GM19463 (cell line): ENCODE measurements at regions not wholly inside any gene's neighbourhood (a gene's known extent, or its start where the extent isn't known, plus 50 kb on each side); places are given as distances from the start of the nearest gene placed in this dataset.

Experiments used
- ATAC-seq: cut with Tn5 transposase; IDR thresholded peaks from one replicate; pipeline ENCODE4 v1.9.1; 2021; ENCODE audit warnings: mild to moderate bottlenecking, moderate library complexity; ENCODE audit not compliant: unreplicated experiment

DNA sequence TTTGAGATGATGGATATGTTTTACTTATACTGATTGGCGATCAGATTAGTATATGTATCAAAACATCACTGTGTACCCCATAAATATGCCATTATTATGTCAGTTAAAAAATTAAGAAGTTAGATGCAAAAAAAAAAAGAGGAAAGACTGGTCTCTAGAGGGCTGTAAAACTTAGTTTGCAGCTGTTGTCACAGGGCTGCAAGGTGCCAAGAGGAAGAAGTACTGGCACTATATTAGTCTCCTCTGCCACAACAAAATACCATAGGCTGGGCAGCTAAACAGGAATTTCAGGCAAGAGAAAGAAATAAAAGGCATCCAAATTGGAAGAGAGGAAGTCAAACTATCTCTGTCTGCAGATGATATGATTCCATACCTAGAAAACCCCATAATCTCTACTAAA, 177.8 kb upstream of the PLPP4 start:
- no peak for ATAC-seq

DNA sequence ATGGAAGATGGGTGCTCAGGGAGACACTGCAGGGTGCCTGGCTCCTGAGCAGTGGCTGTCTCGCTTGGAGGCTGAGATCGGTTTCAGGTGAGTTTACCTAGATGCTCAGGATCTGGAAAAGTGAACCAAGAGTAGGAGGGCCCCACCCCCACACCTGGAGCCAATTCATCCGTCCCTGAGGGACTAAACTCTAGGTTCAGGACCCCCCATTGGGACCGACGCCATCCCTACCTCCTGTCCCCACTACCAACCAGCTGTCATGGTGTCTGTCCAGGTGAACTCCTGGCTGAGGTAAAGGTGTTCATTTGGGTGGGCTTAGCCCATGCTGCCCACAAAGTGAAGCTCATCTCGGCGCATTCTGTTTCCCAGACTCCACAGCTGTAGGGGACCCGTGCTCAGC, 174.6 kb upstream of the PLPP4 start:
- no peak for ATAC-seq

DNA sequence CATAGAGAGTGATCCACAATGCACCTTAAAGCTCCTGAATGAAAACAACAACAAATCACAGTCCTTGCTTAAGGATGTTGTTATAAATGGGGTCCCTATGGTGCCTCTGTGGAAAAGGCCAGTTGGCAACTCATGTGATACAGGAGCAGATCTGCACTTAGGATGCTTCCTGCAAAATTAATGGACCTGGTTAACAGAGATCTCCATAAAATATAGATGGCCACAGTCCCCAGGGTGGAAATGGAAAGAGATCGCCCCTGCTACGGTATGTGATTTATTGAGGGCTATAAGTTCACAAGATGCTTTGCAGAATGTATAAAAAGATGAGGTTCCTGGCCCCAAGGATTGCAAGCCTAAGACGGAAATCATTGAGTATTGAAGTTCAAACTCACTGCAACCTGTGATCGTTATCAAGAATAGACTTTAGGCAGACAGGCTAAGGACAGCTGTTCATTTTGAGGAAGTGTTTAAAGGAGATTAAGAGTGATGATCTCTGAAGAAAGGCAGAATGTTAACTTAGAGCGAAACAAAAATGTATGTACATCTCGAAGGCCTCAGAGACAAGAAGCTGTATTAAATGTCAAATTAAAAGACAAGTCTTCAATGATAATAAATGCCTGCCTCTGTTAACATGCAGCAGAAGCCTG, 174.1 kb upstream of the PLPP4 start:
- ATAC-seq = no peak

DNA sequence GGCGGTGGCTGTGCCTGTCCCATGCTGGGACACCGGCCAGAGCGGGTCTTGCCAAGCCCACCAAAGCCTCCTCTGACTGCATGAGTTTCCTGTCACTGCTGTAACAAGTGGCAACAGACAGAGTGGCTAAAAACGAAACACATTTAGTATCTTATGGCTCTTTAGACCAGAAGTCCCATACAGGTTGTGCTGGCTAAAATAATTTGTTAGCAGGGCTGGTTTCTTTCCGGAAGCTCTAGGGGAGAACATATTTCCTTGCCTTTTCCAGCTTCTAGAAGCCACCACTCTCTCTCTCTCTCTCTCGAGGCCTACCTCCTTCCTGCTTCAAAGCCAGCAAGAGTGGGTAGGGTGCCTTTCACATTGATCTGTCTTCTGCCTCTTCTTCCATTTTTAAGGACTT, 171.6 kb upstream of the PLPP4 start:
- no peak for ATAC-seq

DNA sequence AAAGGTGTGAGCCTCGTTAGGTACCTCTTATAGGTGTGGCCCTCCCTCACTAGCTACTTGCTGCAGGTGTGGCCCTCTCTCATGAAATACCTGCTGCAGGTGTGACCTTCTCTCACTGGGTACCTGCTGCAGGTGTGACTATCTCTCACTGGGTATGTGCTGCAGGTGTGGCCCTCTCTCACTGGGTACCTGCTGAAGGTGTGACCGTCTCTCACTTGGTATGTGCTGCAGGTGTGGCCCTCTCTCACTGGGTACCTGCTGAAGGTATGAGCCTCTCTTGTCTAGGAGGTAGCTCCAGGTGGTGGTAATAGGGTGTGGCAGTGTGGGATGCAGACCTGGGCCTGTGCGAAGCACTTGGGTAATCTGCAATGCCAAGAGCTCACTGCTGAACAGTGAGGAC, 170.7 kb upstream of the PLPP4 start:
- ATAC-seq = no peak

DNA sequence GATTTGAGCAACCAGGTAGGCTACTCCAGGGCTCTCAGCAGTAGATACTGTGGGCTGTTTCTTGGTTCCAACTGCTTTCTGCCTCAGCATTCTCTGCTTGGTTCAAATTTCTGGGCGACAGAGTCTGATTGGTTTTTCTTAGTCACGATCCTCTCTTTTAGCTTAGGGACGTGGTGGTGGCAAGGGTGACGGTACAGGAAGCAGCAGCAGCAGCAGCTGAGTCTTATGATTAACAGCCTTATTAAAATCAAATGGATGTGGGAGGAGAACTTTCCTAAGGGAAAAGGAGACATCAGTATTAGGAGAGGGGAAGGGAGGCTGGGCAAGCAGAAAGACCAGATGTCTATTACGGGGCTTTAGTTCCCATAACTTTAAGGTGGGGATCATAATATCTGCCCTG, 156.5 kb upstream of the PLPP4 start:
- no peak for ATAC-seq

DNA sequence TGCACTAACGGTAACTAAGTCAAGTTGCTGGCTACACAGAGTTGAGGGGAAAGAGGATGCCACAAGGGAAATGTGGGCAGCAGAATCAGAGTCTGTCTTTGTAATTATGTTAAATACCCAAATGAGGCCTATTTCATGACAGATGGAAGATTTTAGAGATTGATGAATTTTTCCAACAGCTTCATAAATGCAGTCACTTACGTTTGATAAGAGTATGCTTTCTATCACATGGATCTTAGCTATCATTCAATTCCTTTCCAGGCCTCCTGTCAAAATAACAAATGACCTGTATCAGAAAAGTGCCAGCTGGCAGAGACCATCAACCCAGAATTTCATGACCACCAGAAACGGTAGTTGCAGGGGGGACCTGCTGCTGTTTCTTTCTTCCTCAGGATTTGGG, 148.4 kb upstream of the PLPP4 start:
- ATAC-seq = no peak

DNA sequence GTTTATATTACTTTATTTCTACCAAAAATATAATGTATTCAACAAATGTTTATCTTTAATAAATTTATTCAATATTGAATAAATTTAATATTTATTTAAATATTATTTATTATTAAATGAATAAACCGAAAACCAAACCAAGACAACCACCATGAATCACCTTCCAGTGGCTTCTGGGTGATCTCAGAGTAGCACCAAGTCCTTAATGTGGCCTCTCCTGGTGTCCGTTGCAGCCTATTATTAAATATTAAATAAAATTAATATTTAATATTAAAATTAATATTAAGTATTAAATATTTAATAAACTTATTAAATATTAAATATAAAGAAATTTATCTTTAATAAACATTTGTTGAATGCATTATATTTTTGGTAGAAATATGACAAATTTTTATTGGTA, 143.3 kb upstream of the PLPP4 start:
- no peak for ATAC-seq

DNA sequence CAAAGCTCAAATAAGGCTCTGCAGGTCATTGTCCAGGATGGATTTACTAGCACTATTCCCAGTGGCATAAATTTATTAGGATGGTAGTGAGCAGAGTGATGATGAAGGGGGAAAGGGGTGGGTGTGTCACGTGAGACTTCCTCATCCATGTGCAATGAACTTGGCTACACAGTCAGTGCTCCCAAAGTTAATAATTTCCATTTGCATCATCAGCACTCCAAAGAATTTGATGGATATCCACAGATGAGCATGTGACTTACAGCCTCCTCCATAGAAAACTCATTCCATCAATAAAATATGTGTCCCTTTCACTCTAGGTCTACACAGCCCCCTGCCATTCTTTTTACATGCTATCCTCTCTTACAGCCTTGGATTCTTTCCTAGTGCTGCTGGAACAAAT, 142.6 kb upstream of the PLPP4 start:
- ATAC-seq = no peak

DNA sequence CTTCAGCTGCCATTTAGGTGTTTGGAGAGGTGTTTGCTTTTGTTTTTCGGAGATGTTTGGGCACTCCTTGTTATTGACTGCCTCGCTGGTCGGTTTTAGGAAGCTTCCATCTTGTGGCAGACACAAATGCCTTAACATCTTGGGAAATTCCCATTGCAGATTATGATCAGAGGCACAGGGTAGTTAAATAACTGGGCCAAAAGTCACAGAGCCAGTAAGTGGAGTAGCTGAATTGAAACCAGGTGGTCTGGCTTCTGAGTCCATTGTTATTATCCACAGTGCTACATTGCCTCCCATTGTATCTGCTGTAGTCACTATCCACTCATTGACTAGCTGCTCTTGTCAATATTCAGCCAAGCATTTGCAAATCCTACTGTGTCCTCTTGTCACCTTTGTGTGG, 138.2 kb upstream of the PLPP4 start:
- ATAC-seq = no peak

DNA sequence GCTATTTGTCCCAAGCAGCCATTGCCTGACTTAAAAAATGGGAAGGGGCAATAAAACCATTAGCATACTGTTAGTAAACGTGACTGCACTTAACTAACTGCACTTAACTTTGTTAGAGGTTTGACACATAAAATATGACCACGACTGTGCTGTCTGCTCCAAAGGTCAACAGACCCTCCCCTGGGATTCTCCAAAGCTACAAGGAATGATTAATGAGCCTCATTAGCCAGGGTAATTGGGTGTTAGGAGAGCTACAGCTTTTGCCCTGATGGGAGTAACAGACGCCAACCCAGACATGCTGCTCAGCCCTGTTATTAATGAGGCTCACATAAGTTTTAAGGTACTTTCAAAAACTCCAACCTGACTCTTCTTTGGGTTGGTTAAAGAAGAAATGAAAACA, 129.4 kb upstream of the PLPP4 start:
- no peak for ATAC-seq

DNA sequence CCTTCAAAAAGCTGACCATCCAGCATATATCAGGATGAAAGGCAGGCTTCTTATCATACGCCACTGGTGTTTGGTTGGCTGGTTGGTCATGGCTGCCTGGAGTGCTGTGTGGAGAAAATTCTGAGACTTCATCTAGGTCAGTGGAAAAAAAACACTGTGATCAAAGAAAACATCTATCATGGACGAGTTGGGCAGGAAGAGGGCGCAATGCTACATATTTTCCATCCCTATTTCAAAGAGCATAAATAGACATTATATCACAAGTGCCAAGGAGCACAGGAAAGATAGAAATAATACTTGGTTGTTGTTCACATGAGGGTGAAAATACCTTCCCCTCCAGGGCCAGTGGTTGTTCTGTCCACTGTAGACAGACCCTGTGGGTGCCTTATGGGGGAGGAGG, 128.4 kb upstream of the PLPP4 start:
- no peak for ATAC-seq

DNA sequence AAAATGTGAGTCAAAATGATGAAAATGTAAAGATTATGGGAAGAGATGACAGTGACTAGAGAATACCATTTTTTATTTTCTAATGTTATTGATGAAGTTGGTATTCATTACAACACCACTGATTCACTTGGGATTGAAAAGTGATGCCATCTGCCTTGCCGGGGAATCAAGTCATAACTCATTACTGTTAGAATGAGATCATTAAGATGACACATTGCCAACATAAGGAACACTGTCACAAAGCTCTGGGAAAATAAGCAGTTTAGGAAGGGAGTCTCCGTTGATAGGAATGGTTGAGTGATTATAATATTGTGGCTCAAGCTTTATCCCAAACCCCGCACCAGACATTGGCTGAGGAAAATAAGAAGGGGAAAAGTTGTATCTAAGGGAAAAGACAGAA, 121.5 kb upstream of the PLPP4 start:
- ATAC-seq = no peak

DNA sequence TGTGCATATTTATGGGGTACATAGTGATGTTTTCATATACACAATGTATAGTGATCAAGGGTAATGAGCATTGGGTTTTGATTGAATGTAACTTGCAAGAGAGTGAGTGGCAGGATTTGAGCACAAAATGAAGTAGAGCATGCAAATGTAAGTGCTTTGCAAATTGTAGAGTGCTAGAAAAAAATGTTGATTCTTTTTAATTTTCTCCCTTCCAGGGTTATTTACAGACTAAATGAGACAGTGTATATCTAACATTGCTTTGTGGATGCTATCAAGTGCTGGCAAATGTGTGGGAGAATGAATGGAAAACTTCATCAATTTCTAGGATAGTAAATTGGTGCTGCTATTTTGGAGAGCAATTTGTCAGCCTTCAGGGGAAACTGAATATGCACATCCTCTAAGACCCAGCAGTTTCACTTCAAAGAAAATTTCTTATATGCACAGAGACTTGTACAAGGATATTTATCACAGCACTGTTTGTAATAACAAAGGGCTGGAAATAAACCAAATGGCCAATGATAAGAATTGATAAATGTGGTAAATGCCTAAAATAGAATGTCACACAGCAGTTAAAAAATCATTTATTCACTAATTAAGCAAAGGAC, 120.6 kb upstream of the PLPP4 start:
- no peak for ATAC-seq

DNA sequence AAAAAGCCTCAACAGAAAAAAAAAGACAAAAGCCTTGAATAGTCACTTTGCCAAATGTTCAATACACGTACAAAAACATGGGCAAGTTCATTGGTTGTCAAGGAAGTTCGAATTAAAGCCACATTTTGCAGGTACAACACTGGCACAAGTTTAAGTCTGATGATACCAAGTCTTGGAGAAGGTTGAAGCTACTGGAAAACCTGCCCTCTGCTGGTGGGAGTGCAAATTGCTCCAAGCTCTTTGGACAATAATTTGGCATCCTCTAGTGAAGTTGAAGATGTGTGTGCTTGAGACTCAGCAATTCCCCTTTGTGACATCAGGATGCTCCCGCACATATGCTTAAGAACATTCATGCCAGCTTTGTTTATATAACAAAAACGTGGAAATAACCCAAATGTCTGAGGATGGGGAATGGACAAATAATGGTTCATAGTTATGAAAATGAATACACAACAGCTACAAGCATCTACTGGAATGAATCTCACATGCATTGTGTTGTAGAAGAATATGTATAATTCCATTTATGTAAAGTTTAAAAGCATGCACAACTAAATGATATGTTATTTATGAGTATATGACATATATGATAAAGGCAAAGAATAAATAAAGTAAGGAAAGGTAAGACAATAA, 120.0 kb upstream of the PLPP4 start:
- ATAC-seq = no peak

DNA sequence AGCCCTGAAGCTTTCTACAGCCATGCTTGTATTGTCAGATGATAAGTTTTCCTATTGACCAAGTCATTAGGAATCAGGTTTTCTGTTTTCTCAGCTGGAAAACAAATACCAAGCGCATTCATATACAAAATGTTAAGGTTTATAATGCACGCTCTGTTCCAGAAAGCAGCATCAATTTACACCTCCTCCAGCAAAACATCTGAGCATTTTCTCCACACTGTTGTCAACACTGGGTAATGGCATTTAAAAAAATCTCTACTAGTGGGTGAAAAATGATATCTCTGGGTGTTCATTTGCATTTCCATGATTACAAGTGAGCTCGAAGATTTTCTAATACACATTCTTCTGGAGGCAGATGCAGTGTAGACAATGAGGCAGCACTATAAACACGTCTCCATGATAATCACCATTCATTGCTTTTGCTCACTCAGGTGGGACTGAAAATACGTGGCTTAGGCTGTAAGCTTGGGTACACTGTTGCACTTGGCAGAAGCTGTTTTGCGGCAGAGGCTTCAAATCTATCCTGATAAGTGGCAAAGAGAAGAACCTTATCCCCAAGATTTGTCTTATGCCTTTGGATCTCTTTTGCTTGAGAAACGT, 114.8 kb upstream of the PLPP4 start:
- ATAC-seq = no peak

DNA sequence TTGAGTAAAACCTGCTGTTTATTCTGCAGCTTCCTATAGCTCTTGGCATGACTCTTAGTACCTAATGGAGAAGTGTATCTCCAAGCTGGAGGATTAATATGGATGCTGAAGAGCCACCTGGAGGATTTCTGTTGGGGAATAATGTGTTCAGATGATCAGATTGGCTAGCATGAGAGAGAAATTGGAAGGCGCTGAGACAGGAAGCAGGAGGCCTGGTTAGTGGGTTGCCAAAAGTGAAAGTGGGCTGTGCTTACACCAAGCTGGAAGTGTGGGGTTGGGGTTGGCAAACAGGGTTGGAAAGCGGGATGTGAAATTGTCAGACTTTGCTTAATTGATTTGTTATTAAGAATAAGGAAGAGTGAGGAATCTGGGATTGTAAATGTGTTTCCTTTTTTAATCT, 111.8 kb upstream of the PLPP4 start:
- no peak for ATAC-seq

DNA sequence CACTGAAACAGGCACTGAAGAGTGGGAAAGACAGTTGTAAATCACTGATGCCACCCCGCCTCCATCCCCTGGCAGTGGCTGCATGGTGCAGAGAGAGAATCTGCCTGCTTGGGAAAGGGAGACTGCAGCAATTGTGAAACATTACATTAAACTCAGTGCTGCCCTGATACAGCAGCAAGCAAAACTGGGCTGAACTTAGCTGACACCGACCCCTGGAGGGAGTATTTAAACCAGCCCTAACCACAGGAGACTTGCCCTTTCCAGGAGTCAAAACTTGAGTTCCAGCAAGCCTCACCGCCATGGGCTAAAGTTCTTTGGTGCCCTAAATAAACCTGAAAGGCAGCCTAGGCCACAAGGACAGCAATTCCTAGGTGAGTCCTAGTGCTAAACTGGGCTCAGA, 109.4 kb upstream of the PLPP4 start:
- ATAC-seq = no peak

DNA sequence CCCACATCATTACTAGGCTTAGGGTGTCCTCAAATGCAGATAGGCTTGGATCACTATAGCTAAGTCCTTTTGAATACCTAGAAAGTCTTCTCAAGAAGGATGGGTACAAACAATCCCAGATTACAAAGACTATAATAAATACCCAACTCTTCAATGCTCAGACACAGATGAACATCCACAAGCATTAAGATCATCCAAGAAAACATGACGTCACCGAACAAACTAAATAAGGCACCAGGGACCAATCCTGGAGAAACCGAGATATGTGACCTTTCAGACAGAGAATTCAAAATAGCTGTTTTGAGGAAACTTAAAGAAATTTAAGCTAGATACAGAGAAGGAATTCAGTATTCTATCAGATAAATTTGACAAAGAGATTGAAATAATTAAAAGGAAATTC, 108.0 kb upstream of the PLPP4 start:
- ATAC-seq = no peak

DNA sequence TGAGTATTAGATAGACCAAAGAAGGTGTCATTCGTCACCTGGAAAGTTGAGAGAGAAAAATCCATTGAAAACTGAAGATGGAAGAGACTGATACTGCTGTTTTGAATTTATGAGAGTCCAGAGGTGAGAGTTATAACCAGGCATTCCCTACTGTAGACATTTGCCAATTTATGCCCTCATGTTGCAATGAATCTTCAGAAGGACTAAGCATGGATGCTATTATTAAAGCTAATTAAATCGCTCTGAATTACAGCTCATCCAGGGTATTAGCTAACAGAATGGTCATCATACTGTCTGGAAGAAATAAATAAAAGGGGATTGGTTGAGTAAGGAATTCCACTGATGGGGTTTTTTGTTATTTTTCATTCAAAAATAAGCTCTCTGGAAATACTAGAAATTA, 101.6 kb upstream of the PLPP4 start:
- no peak for ATAC-seq

DNA sequence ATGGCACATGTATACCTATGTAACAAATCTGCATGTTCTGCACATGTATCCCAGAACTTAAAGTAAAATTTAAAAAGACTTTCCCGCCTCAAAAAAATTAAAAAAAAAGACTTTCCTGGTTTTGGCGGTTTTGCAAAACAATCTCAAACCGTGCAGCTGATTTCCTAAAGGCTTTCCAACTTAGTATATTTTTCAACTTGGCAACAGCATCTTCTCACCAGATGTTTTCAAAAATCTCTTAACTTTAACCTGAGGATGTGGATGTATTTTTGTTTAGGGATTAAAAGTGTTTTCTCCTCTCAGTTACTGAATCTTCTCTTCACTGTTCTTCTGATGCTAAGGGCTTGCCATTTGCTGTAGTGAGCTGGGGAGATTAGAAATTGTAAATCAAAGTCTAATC, 96.5 kb upstream of the PLPP4 start:
- no peak for ATAC-seq

DNA sequence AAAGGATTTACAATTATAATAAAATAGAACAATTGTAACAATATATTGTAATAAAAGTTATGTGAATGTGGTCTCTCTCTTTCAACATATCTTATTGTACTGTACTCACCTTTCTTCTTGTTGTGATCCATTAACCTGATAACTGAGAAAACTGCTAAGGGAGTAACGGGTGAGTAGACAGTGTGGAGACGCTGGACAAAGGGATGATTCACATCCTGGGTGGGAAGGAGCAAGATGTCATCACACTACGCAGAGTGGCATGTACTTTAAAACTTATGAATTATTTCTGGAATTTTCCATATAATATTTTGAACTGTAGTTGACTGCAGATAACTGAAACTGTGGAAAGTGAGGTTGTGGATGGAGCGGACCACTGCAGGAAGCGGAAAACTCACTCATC, 91.2 kb upstream of the PLPP4 start:
- ATAC-seq = no peak
